ENCODE measurements at regions not wholly inside any gene's neighbourhood (a gene's known extent, or its start where the extent isn't known, plus 50 kb on each side); places are given as distances from the start of the nearest gene placed in this dataset.
"Not testable (repeated sequence)": the region's sequence is repeated elsewhere in the genome, so short reads cannot be mapped to it uniquely, and the experiment has no call there.

GRCh38 chr2:76169276-76170008, 458.7 kb upstream of the GCFC2 start:
- TF ChIP-seq CTCF (conservative IDR thresholded peaks at IDR 0.05): no peak
- TF ChIP-seq ZFX (IDR thresholded peaks at IDR 0.05): no peak
- H3K27ac ChIP-seq: no peak overlapping the region

GRCh38 chr2:76163860-76164259, 453.1 kb upstream of the GCFC2 start:
- TF ChIP-seq ZFX (IDR thresholded peaks at IDR 0.05) (no peak), CTCF (conservative IDR thresholded peaks at IDR 0.05) (no peak)

GRCh38 chr2:76160670-76161069, 450.0 kb upstream of the GCFC2 start:
- TF ChIP-seq CTCF (conservative IDR thresholded peaks at IDR 0.05) (peak; percentile 18; the same call in 1 of the 2 replicates), ZFX (IDR thresholded peaks at IDR 0.05) (no peak)

More at GRCh38 chr2:76163860-76164259, 453.1 kb upstream of the GCFC2 start:
- no peak overlapping the region for H3K27ac ChIP-seq

GRCh38 chr2:76159042-76159648, 448.4 kb upstream of the GCFC2 start:
- H3K27ac ChIP-seq: no peak overlapping the region
- TF ChIP-seq ZFX (IDR thresholded peaks at IDR 0.05): no peak
- TF ChIP-seq CTCF (conservative IDR thresholded peaks at IDR 0.05): no peak

More at GRCh38 chr2:76160670-76161069, 450.0 kb upstream of the GCFC2 start:
- no peak overlapping the region for H3K27ac ChIP-seq

- TF ChIP-seq ZFX (IDR thresholded peaks at IDR 0.05): no peak
- no peak for TF ChIP-seq CTCF (conservative IDR thresholded peaks at IDR 0.05)
- H3K27ac ChIP-seq: no peak overlapping the region
These were observed 446.8 kb upstream of the GCFC2 start for GRCh38 chr2:76157531-76157930.

- H3K27ac ChIP-seq: no peak overlapping the region
- TF ChIP-seq CTCF (conservative IDR thresholded peaks at IDR 0.05) (no peak), ZFX (IDR thresholded peaks at IDR 0.05) (no peak)
These were observed 444.3 kb upstream of the GCFC2 start for GRCh38 chr2:76154981-76155380.

GRCh38 chr2:76149846-76150245, 439.1 kb upstream of the GCFC2 start:
- H3K27ac ChIP-seq: no peak overlapping the region
- no peak for TF ChIP-seq ZFX (IDR thresholded peaks at IDR 0.05)

- H3K27ac ChIP-seq: not testable (repeated sequence)
These were observed 428.6 kb upstream of the GCFC2 start for GRCh38 chr2:76139303-76139702.

Measured in C4-2B (cell line).